HG03354 (cell line): ENCODE measurements at regions not wholly inside any gene's neighbourhood (a gene's known extent, or its start where the extent isn't known, plus 50 kb on each side); places are given as distances from the start of the nearest gene placed in this dataset.

Experiments
- ATAC-seq: cut with Tn5 transposase; IDR thresholded peaks from one replicate; pipeline ENCODE4 v1.9.1; 2021; ENCODE audit warnings: mild to moderate bottlenecking; ENCODE audit not compliant: unreplicated experiment, poor library complexity, severe bottlenecking

DNA sequence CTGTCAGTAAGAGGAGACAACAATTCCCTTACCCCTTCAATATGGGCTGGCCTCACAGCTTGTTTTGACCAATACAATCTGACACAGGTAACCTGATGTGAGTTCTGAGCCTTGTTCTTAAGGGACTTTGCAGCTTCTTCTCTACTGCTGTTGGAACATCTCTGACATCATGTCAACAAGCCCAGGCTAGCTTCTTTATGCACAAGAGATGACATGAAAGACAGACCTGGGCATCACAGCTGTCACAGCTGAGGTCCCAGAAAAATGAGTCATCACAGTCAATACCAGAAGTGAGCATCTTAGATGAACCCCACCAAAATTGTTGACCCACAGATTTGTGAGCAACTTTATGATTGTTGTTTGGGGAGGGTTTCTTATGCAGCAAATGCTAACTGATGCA, 431.7 kb upstream of the PSMD7 start:
- no peak for ATAC-seq

DNA sequence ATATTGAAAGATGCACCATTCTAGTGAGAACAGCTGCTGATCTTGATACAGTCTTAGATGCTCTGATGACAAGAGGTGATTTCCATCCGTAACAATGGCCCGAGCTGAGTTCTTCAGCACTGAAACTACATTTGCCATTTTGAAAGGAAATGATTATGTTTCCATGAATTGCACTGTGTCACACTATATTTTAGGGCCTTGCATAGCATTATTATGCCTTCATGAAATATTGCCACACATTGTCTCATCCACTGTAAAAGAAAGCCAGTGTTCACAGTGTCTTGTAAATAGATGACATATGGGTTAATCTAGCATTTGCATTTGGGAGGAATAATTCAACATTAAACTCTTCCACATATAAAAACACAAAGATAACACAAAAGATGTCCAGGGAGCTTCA, 438.3 kb upstream of the PSMD7 start:
- ATAC-seq: no peak

DNA sequence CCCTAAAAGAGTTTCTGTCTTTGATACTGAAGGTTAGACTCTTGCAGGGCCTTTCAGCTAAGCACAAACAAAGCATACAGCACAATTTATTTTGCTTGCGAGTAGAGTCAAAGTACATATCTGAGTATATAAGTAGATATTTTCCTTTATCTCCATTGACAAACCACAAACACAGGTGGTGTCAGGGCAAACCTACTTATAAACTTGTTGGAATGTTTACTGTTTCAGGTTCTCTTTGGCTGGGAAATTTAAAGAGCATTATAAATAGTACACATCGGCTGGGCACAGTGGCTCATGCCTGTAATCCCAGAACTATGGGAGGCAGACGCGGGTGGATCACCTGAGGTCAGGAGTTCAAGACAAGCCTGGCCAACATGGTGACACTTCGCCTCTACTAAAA, 442.6 kb upstream of the PSMD7 start:
- no peak for ATAC-seq

DNA sequence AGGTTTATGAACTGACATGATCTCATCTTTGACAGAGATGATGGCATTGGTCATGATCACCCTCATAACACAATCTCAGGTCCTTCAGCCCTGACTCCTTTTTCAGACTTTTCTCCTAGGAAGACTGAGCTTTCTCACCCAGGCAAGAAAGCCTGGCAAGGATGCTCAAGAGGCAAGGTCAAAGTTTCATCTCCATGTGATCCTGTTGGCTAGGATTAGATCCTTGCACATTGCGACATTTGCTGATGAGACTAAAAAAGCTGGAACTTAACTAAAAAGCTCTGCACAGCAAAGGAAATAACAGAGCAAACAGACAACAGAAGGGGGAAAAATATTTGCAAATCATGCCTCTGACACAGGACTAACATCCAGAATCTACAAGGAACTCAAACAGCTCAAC, 444.1 kb upstream of the PSMD7 start:
- ATAC-seq: no peak

GRCh38 chr16:73848993-73849392, 447.6 kb upstream of the PSMD7 start:
- ATAC-seq: no peak

GRCh38 chr16:73847090-73847489, 449.5 kb upstream of the PSMD7 start:
- ATAC-seq: no peak

- no peak for ATAC-seq
These were observed 450.3 kb upstream of the PSMD7 start for GRCh38 chr16:73846356-73846755.

GRCh38 chr16:73846007-73846330, 450.6 kb upstream of the PSMD7 start:
- no peak for ATAC-seq

DNA sequence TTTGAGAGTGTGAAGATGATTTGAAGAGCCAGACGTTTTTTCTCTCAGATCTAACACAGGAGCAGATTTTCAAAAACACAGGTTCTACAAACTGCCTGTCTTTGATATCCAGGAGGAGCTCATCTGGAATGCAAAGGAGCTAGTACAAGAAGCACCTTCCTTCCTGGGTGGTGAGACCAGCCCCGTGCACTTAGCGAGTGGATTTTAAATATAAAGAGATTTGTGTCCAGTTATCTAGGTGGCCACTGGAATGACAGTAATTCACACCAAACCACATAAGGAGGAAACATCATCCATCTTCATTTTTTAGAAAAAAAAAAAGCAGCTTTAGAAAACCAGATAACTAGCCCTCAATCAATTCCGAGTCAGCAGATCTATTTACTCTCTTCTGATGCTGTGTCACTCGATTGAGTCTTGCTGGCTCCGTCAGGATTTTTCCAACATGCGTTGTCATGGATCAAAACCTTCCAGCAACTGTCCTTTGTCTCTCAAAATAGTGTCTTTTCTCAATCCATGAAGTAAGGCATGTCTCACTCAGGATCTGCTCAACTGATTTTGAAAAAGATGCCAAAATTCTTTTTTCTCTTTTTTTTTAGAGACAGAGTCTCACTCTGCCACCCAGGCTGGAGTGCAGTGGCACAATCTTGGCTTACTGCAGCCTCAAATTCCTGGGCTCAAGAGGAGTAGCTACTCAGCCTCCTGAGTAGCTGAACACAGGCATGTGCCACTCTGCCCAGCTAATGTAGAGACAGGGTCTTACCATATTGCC, 451.2 kb upstream of the PSMD7 start:
- no peak for ATAC-seq

GRCh38 chr16:73840728-73841127, 455.9 kb upstream of the PSMD7 start:
- ATAC-seq: no peak

DNA sequence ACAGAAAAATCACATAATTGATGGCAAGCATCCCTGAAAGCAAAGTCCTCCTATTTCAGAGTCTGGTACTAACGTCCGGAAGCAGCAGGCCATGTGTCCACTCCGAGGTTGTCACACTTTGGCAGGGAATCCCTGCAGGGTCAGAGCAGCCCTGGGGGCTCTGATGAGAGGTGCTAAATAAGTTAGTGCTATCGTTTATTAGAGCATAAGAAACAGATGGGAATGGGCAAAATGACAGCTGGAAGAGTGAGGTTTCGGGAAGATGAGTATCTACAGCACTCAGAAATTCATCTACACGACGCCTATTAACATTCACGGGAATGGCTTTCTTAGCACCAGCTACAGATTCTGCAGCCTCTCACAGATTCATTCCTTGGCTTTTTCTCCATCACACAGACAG, 465.4 kb upstream of the PSMD7 start:
- ATAC-seq: no peak

DNA sequence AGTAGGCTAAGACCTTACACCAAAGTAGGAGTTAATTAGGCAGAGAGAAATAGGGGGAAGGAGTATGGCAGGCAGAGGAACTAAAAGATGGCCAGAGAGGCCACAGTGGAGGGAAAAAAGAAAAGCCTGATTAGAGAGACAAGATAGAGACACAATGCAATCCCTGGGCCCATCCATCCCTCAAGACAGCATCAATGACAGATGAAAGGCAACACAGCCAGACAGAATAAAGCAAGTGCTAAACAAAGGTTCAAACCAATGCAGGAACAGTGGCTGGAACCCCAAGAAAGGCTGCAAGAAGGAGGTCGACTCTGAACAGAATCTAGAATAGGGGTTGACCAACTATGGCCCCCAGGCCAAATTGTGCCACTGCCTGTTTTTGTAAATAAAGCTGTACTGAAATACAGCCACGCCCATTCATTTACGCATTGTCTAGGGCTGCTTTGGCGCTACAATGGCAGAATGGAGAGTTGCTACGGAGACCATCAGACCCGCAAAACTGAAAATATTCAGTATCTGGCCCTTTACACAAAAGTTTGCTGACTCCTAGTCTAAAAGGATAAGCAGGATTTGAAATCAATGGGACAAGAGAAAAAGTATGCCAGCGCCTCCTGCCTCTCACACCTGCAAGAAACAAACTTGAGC, 473.3 kb upstream of the PSMD7 start:
- no peak for ATAC-seq

- ATAC-seq: no peak
These were observed 478.9 kb upstream of the PSMD7 start for GRCh38 chr16:73817526-73818324.

- ATAC-seq: no peak
These were observed 483.1 kb upstream of the PSMD7 start for GRCh38 chr16:73813527-73813926.

DNA sequence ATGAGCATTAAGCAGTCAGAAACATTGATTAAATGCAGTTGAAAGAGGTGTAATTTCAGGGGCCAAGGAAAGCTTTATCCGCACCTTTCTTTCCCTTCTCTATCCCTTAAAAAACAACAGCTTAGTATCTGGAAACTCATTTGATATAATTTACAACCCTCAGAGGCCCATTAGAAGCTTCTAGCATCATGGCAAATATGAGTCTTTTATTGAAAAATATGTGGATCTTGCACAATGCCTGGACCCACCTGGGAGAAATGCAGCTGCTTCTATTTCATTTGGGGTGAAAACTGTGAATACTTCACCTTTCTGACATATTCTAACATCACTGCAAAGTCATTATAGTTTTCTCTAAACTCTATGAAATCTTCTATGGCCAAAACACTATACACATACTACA, 492.2 kb upstream of the PSMD7 start:
- no peak for ATAC-seq

DNA sequence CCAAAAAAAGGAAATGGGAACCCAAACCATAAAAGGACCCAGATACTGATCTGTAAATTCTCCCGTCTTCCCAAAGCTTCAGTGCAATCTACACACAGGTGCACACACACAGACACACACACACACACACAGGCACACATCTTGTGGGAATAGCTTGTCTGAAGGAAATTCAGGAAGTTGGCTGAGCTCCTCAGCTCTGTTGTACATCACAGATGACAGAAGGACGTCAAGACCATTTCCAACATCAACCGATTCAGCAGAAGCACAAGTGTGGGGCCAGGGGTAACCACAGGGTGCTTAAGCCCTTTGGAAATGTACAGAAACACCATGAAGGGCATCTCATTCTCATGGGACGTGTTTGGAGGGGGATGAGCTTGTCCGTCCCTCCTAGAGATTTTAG, 498.1 kb upstream of the PSMD7 start:
- ATAC-seq: no peak

GRCh38 chr16:73797115-73797514, 499.5 kb upstream of the PSMD7 start:
- no peak for ATAC-seq

- no peak for ATAC-seq
These were observed 500.4 kb upstream of the PSMD7 start for GRCh38 chr16:73796241-73796640.

GRCh38 chr16:73794994-73795393, 501.6 kb upstream of the PSMD7 start:
- no peak for ATAC-seq

DNA sequence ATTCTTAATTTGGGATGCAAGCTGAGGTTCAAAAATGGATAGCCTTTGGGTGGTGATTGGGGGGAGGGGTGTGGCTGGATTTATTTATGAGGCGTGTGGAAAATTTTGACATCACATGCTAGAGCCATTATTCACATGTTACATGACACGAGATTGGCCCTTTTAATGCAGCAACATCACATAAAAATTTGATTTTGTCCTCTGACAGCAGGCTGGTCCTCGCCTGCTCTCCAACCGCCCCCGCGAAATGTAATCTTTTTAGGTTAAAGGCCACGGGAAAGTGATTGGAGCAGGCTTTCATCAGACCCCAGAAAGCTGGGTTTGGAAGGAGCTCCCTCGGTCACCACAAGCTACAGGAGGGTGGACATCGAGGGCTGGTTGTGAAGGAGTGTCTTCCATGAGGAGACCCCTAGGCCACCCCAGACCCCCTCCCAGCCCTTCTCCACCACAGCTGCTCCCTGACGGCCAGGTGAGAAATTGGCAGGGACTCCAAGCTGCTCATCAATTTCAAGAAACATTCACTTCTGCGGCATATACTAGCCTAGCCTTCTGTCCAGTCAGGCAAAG, 502.7 kb upstream of the PSMD7 start:
- no peak for ATAC-seq

GRCh38 chr16:73793260-73793659, 503.4 kb upstream of the PSMD7 start:
- no peak for ATAC-seq
